RWPE2 (cell line): ENCODE measurements at regions not wholly inside any gene's neighbourhood (a gene's known extent, or its start where the extent isn't known, plus 50 kb on each side); places are given as distances from the start of the nearest gene placed in this dataset.

Experiments
- ATAC-seq: fragments of 200-7000 bp; cut with Tn5 transposase; 3 replicates; pipeline ENCODE4 v1.9.1; 2021; ENCODE audit warnings: low read depth
- DNase-seq: peaks from one replicate; pipeline ENCODE4 v3.0.0-alpha.2; 2020; ENCODE audit warnings: low spot score
- H3K27ac ChIP-seq: fragments of 450-650 bp; 2 replicates; pipeline ENCODE4 v1.5.1; 2017; ENCODE audit warnings: mild to moderate bottlenecking; ENCODE audit not compliant: poor library complexity, severe bottlenecking
- H3K27me3 ChIP-seq: fragments of 250-450 bp; sonication (Bioruptor Pico); 2 replicates; pipeline ENCODE4 v1.5.1; 2021; ENCODE audit warnings: mild to moderate bottlenecking, moderate library complexity; ENCODE audit not compliant: insufficient read depth, poor library complexity, severe bottlenecking
- H3K36me3 ChIP-seq: fragments of 250-450 bp; sonication (Bioruptor Pico); 2 replicates; pipeline ENCODE4 v1.5.1; 2020; ENCODE audit warnings: low read depth, mild to moderate bottlenecking, moderate library complexity
- H3K4me1 ChIP-seq: fragments of 250-450 bp; sonication (Bioruptor Pico); 2 replicates; pipeline ENCODE4 v1.5.1; 2021; ENCODE audit warnings: mild to moderate bottlenecking, moderate library complexity; ENCODE audit not compliant: insufficient read depth, poor library complexity, severe bottlenecking
- H3K4me3 ChIP-seq: fragments of 250-450 bp; sonication (Bioruptor Pico); 2 replicates; pipeline ENCODE4 v1.5.1; 2021; ENCODE audit warnings: mild to moderate bottlenecking, moderate library complexity; ENCODE audit not compliant: severe bottlenecking
- H3K9me3 ChIP-seq: fragments of 250-450 bp; sonication (Bioruptor Pico); 2 replicates; pipeline ENCODE4 v1.5.1; 2021; ENCODE audit warnings: mild to moderate bottlenecking, moderate library complexity; ENCODE audit not compliant: severe bottlenecking
- CTCF ChIP-seq: fragments of 450-650 bp; IDR thresholded peaks from one replicate; pipeline ENCODE4 v1.5.1; 2017; ENCODE audit warnings: mild to moderate bottlenecking, moderate library complexity; ENCODE audit not compliant: poor library complexity, severe bottlenecking

- Histone ChIP-seq H3K27ac (no peak overlapping the region), H3K4me3 (no peak overlapping the region), H3K9me3 (no peaks in the 10 kb centered on the region), H3K27me3 (no peaks in the 10 kb centered on the region), H3K36me3 (no peaks in the 10 kb centered on the region), H3K4me1 (no peaks in the 10 kb centered on the region)
- ATAC-seq, result no peak
- TF ChIP-seq CTCF, result no peak
- no peak for DNase-seq
Measured at GRCh38 chr4:31530555-31530954, 810.4 kb downstream of the PCDH7 start.

GRCh38 chr4:31538877-31539276 is 818.7 kb downstream of the PCDH7 start:
- ATAC-seq (no peak), DNase-seq (no peak)
- TF ChIP-seq CTCF, result no peak
- no peaks in the 10 kb centered on the region for H3K9me3 ChIP-seq
- H3K4me1 ChIP-seq, result no peaks in the 10 kb centered on the region
- no peaks in the 10 kb centered on the region for H3K36me3 ChIP-seq
- H3K4me3 ChIP-seq, result no peak overlapping the region
- no peaks in the 10 kb centered on the region for H3K27me3 ChIP-seq
- H3K27ac ChIP-seq, result no peak overlapping the region

- Histone ChIP-seq H3K4me1 (no peaks in the 10 kb centered on the region), H3K4me3 (no peak overlapping the region), H3K9me3 (no peaks in the 10 kb centered on the region), H3K27ac (no peak overlapping the region), H3K36me3 (no peaks in the 10 kb centered on the region), H3K27me3 (no peaks in the 10 kb centered on the region)
- DNase-seq, result no peak
- no peak for TF ChIP-seq CTCF
- ATAC-seq, result no peak
Measured at GRCh38 chr4:31539284-31540069, 819.3 kb downstream of the PCDH7 start.

GRCh38 chr4:31545330-31545729 is 825.2 kb downstream of the PCDH7 start:
- Histone ChIP-seq H3K27me3 (no peaks in the 10 kb centered on the region), H3K27ac (no peak overlapping the region), H3K9me3 (no peaks in the 10 kb centered on the region), H3K4me1 (no peaks in the 10 kb centered on the region), H3K4me3 (no peak overlapping the region), H3K36me3 (no peaks in the 10 kb centered on the region)
- no peak for DNase-seq
- TF ChIP-seq CTCF, result no peak
- ATAC-seq, result no peak

- TF ChIP-seq CTCF, result no peak
- Histone ChIP-seq H3K9me3 (no peaks in the 10 kb centered on the region), H3K27ac (no peak overlapping the region), H3K27me3 (no peaks in the 10 kb centered on the region), H3K4me1 (no peaks in the 10 kb centered on the region), H3K4me3 (no peak overlapping the region), H3K36me3 (no peaks in the 10 kb centered on the region)
- DNase-seq (no peak), ATAC-seq (no peak)
Measured at GRCh38 chr4:31545755-31546154, 825.6 kb downstream of the PCDH7 start.
